Activated T-helper 9 cell treated with anti-CD3 and anti-CD28 coated beads, Interleukin-2, amount 50 U/mL, for 16 hours (primary cell): ENCODE measurements at regions not wholly inside any gene's neighbourhood (a gene's known extent, or its start where the extent isn't known, plus 50 kb on each side); places are given as distances from the start of the nearest gene placed in this dataset.

Experiments
- DNase-seq: peaks from one replicate; pipeline ENCODE4 v3.0.0-alpha.2; 2020; ENCODE audit warnings: low read depth

- DNase-seq, result no peak
These were observed 656.7 kb upstream of the NDST4 start for GRCh38 chr4:115770046-115770543.

- DNase-seq, result no peak
These were observed 656.0 kb upstream of the NDST4 start for GRCh38 chr4:115769396-115769795.

GRCh38 chr4:115763051-115763450, 649.6 kb upstream of the NDST4 start:
- no peak for DNase-seq

GRCh38 chr4:115759231-115759630, 645.8 kb upstream of the NDST4 start:
- no peak for DNase-seq

- DNase-seq, result no peak
These were observed 636.0 kb upstream of the NDST4 start for GRCh38 chr4:115749404-115749803.

- no peak for DNase-seq
These were observed 627.4 kb upstream of the NDST4 start for GRCh38 chr4:115740806-115741205.

- DNase-seq, result no peak
These were observed 616.4 kb upstream of the NDST4 start for GRCh38 chr4:115729739-115730266.

GRCh38 chr4:115723621-115724020, 610.2 kb upstream of the NDST4 start:
- DNase-seq, result no peak

- no peak for DNase-seq
These were observed 607.2 kb upstream of the NDST4 start for GRCh38 chr4:115720611-115721010.

- no peak for DNase-seq
These were observed 598.2 kb upstream of the NDST4 start for GRCh38 chr4:115711575-115711974.

GRCh38 chr4:115688961-115689360, 575.5 kb upstream of the NDST4 start:
- no peak for DNase-seq

- no peak for DNase-seq
These were observed 573.8 kb upstream of the NDST4 start for GRCh38 chr4:115687052-115687755.

GRCh38 chr4:115678425-115678941, 565.1 kb upstream of the NDST4 start:
- no peak for DNase-seq

- no peak for DNase-seq
These were observed 562.3 kb upstream of the NDST4 start for GRCh38 chr4:115675719-115676118.

- DNase-seq, result no peak
These were observed 561.1 kb upstream of the NDST4 start for GRCh38 chr4:115674485-115674884.

GRCh38 chr4:115671581-115671980, 558.2 kb upstream of the NDST4 start:
- DNase-seq, result no peak

- no peak for DNase-seq
These were observed 557.5 kb upstream of the NDST4 start for GRCh38 chr4:115670930-115671329.

- DNase-seq, result no peak
These were observed 555.0 kb upstream of the NDST4 start for GRCh38 chr4:115668396-115668795.

- no peak for DNase-seq
These were observed 550.9 kb upstream of the NDST4 start for GRCh38 chr4:115664285-115664684.

GRCh38 chr4:115660465-115660864, 547.0 kb upstream of the NDST4 start:
- no peak for DNase-seq

- DNase-seq, result no peak
These were observed 544.7 kb upstream of the NDST4 start for GRCh38 chr4:115657991-115658650.

- no peak for DNase-seq
These were observed 542.2 kb upstream of the NDST4 start for GRCh38 chr4:115655626-115656025.

- DNase-seq, result no peak
These were observed 535.4 kb upstream of the NDST4 start for GRCh38 chr4:115648786-115649185.
